ENCODE measurements at regions not wholly inside any gene's neighbourhood (a gene's known extent, or its start where the extent isn't known, plus 50 kb on each side); places are given as distances from the start of the nearest gene placed in this dataset.

GRCh38 chr6:80472271-80472670 is 365.8 kb downstream of the BCKDHB start:
- TF ChIP-seq CTCF (IDR thresholded peaks at IDR 0.05): no peak

GRCh38 chr6:80469977-80470376 is 363.5 kb downstream of the BCKDHB start:
- TF ChIP-seq CTCF (IDR thresholded peaks at IDR 0.05): no peak

GRCh38 chr6:80468398-80468797 is 361.9 kb downstream of the BCKDHB start:
- TF ChIP-seq CTCF (IDR thresholded peaks at IDR 0.05): no peak

GRCh38 chr6:80467408-80467807 is 360.9 kb downstream of the BCKDHB start:
- TF ChIP-seq CTCF (IDR thresholded peaks at IDR 0.05): no peak

- no peak for TF ChIP-seq CTCF (IDR thresholded peaks at IDR 0.05)
These were observed 360.5 kb downstream of the BCKDHB start for GRCh38 chr6:80466981-80467380.

GRCh38 chr6:80465513-80465912 is 359.0 kb downstream of the BCKDHB start:
- TF ChIP-seq CTCF (IDR thresholded peaks at IDR 0.05): no peak

GRCh38 chr6:80464901-80465300 is 358.4 kb downstream of the BCKDHB start:
- no peak for TF ChIP-seq CTCF (IDR thresholded peaks at IDR 0.05)

GRCh38 chr6:80463197-80463596 is 356.7 kb downstream of the BCKDHB start:
- TF ChIP-seq CTCF (IDR thresholded peaks at IDR 0.05): no peak
